Mesothelial cell of epicardium (in vitro differentiated cells): ENCODE measurements at regions not wholly inside any gene's neighbourhood (a gene's known extent, or its start where the extent isn't known, plus 50 kb on each side); places are given as distances from the start of the nearest gene placed in this dataset.
A peak's percentile ranks its signal among the peaks of the same experiment; 100 is the strongest.

ENCODE experiments used
- DNase-seq, 2 experiments: peaks; one replicate each; pipeline ENCODE4 v3.0.0; 2021; ENCODE audit warnings: low spot score in 2 of 2; ENCODE audit not compliant: unreplicated experiment in 2 of 2
- H3K27ac Mint-ChIP-seq: 2 replicates; pipeline ENCODE4 v1.8.0; 2021; ENCODE audit warnings: mixed read lengths
- H3K27me3 Mint-ChIP-seq: 2 replicates; pipeline ENCODE4 v1.8.0; 2021; ENCODE audit warnings: low read depth, mixed read lengths
- H3K36me3 Mint-ChIP-seq: 2 replicates; pipeline ENCODE4 v1.8.0; 2021; ENCODE audit warnings: mixed read lengths
- H3K4me1 Mint-ChIP-seq: 2 replicates; pipeline ENCODE4 v1.8.0; 2021; ENCODE audit warnings: mixed read lengths
- H3K4me3 Mint-ChIP-seq: 2 replicates; pipeline ENCODE4 v1.8.0; 2021; ENCODE audit warnings: mild to moderate bottlenecking, moderate library complexity, mixed read lengths
- H3K9me3 Mint-ChIP-seq: 2 replicates; pipeline ENCODE4 v1.8.0; 2021; ENCODE audit warnings: mixed read lengths
- TF ChIP-seq, protein P1 (sequence below): fragments of 200-600 bp; sonication (generic); IDR thresholded peaks from one replicate; pipeline ENCODE4 v1.5.0; 2021; ENCODE audit warnings: antibody characterized with exemption; ENCODE audit not compliant: unreplicated experiment

DNA sequence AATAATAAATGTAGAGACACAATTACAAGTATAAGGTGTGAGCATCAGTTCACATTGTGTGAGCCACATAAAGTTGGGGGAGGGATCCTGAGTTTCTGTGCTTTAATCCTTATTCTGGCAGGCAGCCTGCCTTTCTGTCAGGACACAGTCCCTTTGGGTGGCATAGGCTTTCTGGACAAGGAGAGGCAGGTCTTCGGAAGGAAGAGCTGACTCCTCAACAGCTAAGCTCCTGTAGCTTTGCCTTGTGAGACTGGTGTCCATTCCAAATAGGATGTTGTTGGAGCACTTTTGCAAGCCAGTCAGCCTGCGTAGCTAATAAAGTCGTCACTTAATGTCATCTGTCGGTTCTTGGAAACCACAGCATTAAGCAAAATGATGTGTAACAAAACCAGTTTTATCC lies 151.9 kb upstream of the MCTP2 start:
- peaks cover 11% of the 10 kb centered on the region for H3K4me1 Mint-ChIP-seq

DNA sequence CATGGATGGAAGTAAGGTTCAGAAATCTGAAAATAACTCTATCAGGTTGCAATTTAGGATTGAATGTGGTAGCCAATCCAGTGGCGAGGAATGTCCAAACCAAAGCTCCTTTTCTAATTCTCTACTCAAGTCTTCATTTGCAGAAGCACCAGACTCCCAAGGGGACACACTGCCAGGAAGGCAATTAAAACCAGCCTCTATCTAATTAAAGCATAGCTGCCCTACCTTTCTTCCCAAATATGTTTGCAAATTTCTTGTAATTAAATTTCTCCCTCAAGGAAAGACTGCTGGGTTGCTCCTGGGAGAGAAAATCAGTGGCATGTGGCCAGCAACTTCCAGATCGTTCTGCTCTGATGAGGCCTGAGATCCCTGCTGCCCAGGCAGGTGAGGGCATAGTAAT lies 153.4 kb upstream of the MCTP2 start:
- peaks cover 3% of the 10 kb centered on the region for H3K27me3 Mint-ChIP-seq
- no peak overlapping the region for H3K4me3 Mint-ChIP-seq
- no peak for DNase-seq
- H3K9me3 Mint-ChIP-seq: no peaks in the 10 kb centered on the region
- TF ChIP-seq, protein P1, sequence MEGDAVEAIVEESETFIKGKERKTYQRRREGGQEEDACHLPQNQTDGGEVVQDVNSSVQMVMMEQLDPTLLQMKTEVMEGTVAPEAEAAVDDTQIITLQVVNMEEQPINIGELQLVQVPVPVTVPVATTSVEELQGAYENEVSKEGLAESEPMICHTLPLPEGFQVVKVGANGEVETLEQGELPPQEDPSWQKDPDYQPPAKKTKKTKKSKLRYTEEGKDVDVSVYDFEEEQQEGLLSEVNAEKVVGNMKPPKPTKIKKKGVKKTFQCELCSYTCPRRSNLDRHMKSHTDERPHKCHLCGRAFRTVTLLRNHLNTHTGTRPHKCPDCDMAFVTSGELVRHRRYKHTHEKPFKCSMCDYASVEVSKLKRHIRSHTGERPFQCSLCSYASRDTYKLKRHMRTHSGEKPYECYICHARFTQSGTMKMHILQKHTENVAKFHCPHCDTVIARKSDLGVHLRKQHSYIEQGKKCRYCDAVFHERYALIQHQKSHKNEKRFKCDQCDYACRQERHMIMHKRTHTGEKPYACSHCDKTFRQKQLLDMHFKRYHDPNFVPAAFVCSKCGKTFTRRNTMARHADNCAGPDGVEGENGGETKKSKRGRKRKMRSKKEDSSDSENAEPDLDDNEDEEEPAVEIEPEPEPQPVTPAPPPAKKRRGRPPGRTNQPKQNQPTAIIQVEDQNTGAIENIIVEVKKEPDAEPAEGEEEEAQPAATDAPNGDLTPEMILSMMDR: no peak
- peaks cover 9% of the 10 kb centered on the region for H3K4me1 Mint-ChIP-seq
- no peak overlapping the region for H3K27ac Mint-ChIP-seq
- no peaks in the 10 kb centered on the region for H3K36me3 Mint-ChIP-seq

More for the DNA sequence above, 151.9 kb upstream of the MCTP2 start:
- no peak overlapping the region for H3K27ac Mint-ChIP-seq
- no peak overlapping the region for H3K4me3 Mint-ChIP-seq
- no peaks in the 10 kb centered on the region for H3K9me3 Mint-ChIP-seq
- no peak for DNase-seq
- peaks cover 6% of the 10 kb centered on the region for H3K27me3 Mint-ChIP-seq
- no peaks in the 10 kb centered on the region for H3K36me3 Mint-ChIP-seq
- TF ChIP-seq, protein P1: no peak

DNA sequence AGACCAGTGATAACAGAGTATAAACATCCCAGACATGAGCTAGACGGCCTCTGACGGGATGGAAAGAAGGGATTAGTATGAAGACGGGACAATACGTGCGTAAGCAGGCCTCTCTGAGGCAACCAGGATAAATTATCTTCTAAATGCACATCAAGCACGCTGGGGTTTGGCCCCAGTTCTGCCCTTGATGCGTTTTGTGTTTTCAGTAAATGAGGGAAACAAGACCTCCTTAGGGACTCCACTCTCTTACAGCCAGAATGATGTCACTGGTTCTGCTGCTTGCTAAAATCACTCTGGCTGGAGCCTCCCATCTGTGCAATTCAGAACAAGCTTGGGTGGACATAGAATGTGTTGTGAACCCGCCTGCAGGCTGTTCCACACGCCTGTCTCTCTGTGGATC lies 156.0 kb upstream of the MCTP2 start:
- peaks cover 3% of the 10 kb centered on the region for H3K27me3 Mint-ChIP-seq
- TF ChIP-seq, protein P1: no peak
- peak overlapping the region; percentile 8 for H3K27ac Mint-ChIP-seq

DNA sequence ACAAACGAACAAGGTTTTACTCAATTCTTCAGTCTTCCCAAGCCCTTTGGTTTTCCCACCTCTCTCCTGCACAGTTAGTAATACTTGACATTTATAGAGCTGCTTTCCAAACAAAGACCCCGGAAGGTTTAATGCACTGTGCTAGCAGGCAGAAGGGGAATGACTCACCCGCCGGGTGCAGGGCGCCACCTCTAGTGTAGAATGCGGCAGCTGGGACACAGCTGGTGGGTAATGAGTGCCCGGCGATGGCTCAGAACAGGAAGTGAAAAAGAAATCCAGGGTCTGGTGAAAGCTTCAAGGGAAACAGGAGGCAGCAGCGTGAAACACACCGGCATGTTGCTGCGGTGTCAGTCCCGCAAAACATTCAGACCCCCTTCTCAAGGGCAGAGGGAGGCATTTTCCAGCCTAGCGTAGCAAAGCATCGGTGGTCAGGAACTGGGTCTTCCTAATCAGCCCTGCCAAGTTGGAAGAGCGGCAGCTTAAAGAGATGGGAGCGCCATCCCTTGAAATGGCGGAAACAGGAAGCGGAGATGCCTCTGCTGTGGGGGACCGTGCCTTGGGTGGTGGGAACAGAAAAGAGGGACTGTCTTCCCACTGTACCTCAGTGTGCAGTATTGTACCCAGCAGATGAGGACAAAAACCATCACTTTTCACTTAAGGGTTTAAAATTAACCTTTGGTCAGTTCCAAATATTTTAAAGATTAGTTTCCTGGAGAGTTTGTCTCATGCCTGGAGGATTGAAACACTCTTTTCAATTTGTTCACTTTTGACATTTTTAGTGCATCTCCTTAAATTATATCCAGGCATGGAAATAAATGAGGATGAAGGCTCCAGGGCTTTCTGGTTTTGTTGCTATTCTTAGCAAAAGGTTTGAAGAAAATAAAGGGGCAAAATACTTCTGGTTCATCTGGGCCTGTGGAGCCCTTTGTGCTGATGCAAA lies 160.7 kb upstream of the MCTP2 start:
- Mint-ChIP-seq H3K27ac (peak overlapping the region; percentile 56), H3K36me3 (no peaks in the 10 kb centered on the region), H3K4me3 (peak overlapping the region; percentile 39), H3K9me3 (peaks cover 25% of the 10 kb centered on the region), H3K27me3 (no peaks in the 10 kb centered on the region), H3K4me1 (peaks cover 9% of the 10 kb centered on the region)
- no peak for DNase-seq
- TF ChIP-seq, protein P1: no peak

More for the DNA sequence above, 156.0 kb upstream of the MCTP2 start:
- H3K9me3 Mint-ChIP-seq: no peaks in the 10 kb centered on the region
- H3K4me3 Mint-ChIP-seq: no peak overlapping the region
- DNase-seq: no peak
- no peaks in the 10 kb centered on the region for H3K36me3 Mint-ChIP-seq
- H3K4me1 Mint-ChIP-seq: peaks cover 12% of the 10 kb centered on the region

DNA sequence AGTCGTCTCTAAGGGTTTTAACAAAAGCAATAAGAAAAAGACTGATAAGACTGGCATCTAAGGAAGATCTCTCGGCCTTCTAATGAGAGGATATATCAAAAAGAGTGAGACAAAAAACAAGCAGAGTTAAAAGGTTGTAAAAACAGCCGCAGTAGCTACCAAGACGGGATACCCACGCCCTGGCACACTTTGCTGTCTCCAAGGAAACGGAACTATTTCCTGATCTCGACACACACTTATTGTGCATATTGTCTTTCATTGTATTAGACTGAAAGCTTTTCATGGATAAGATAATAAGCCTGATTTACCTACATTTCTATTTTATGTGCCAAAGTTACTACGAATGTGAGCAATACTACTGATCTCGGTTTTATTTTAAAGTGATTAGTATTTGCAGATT lies 161.5 kb upstream of the MCTP2 start:
- no peak for DNase-seq

More for the DNA sequence above, 161.5 kb upstream of the MCTP2 start:
- peaks cover 4% of the 10 kb centered on the region for H3K4me1 Mint-ChIP-seq
- H3K27ac Mint-ChIP-seq: no peak overlapping the region
- no peaks in the 10 kb centered on the region for H3K27me3 Mint-ChIP-seq
- TF ChIP-seq, protein P1: no peak
- peaks cover 30% of the 10 kb centered on the region for H3K9me3 Mint-ChIP-seq
- H3K4me3 Mint-ChIP-seq: no peak overlapping the region
- no peaks in the 10 kb centered on the region for H3K36me3 Mint-ChIP-seq
